H1 (cell line): ENCODE measurements at regions not wholly inside any gene's neighbourhood (a gene's known extent, or its start where the extent isn't known, plus 50 kb on each side); places are given as distances from the start of the nearest gene placed in this dataset.

Source experiments
- CTCF ChIA-PET: fragments of 300-600 bp; sonication (Branson Sonifier 250); formaldehyde crosslinking; loops from one replicate; lab custom pipeline; 2021; ENCODE audit not compliant: partially characterized antibody; lab: Charles Lee
- POLR2A ChIA-PET: fragments of 300-600 bp; sonication (Branson Sonifier 250); formaldehyde crosslinking; loops from one replicate; lab custom pipeline; 2021; ENCODE audit warnings: inconsistent platforms; ENCODE audit not compliant: partially characterized antibody; lab: Charles Lee
- DNase-seq, 2 experiments: peaks; one replicate each; pipeline versions ENCODE4 v3.0.0 to v3.0.0-alpha.2; 2010 to 2022; ENCODE audit warnings: low spot score in 2 of 2, low read depth in 1 of 2, mixed read lengths in 1 of 2
- FAIRE-seq: peaks from 2 replicates; lab custom pipeline; 2011; peaks lifted over from hg19 to GRCh38; lab: Jason Lieb, UNC
- H2AFZ ChIP-seq: 2 replicates; pipeline ENCODE4 v1.8.1; 2012; ENCODE audit warnings: low read length, inconsistent platforms
- H2AK5ac ChIP-seq: 2 replicates; pipeline ENCODE4 v1.6.1; 2013; ENCODE audit warnings: low read depth, low read length
- H2BK120ac ChIP-seq: replicated peaks from 2 replicates; pipeline ENCODE3; 2013; ENCODE audit warnings: low read depth, low read length, inconsistent platforms
- H2BK12ac ChIP-seq: 2 replicates; pipeline ENCODE4 v1.6.1; 2013; ENCODE audit warnings: low read depth, low read length
- H2BK15ac ChIP-seq: 2 replicates; pipeline ENCODE4 v1.6.1; 2013; ENCODE audit warnings: low read length
- H2BK20ac ChIP-seq: 2 replicates; pipeline ENCODE4 v1.6.1; 2013; ENCODE audit warnings: low read length
- H2BK5ac ChIP-seq: 2 replicates; pipeline ENCODE4 v1.6.1; 2013; ENCODE audit warnings: low read depth, low read length
- H3K14ac ChIP-seq: 2 replicates; pipeline ENCODE4 v1.6.1; 2013; ENCODE audit warnings: inconsistent platforms; ENCODE audit not compliant: insufficient read length
- H3K18ac ChIP-seq: 2 replicates; pipeline ENCODE4 v1.6.1; 2013; ENCODE audit warnings: low read length; ENCODE audit errors: extremely low read depth
- H3K23ac ChIP-seq: 2 replicates; pipeline ENCODE4 v1.6.1; 2013; ENCODE audit warnings: inconsistent platforms; ENCODE audit not compliant: insufficient read length
- H3K23me2 ChIP-seq: 2 replicates; pipeline ENCODE4 v1.6.1; 2013; ENCODE audit warnings: low read depth, low read length
- H3K27ac ChIP-seq: 2 replicates; pipeline ENCODE4 v1.6.1; 2011; ENCODE audit warnings: low read depth, low read length, inconsistent platforms
- H3K27me3 ChIP-seq, 4 experiments: replicated peaks in 1 of 4; 1 replicate in 1 of 4; 2 replicates in 3 of 4; pipeline versions ENCODE4 v1.6.1 to v1.8.1; 2011 to 2013; ENCODE audit warnings: low read length in 3 of 4, mild to moderate bottlenecking in 3 of 4, inconsistent platforms in 2 of 4, mixed read lengths in 2 of 4, moderate library complexity in 1 of 4; ENCODE audit not compliant: control insufficient read depth in 3 of 4, insufficient read depth in 3 of 4; ENCODE audit errors: extremely low read depth in 1 of 4
- H3K36me3 ChIP-seq, 4 experiments: 2 replicates each; pipeline versions ENCODE4 v1.6.1 to v1.8.1; 2011 to 2013; ENCODE audit warnings: mild to moderate bottlenecking in 4 of 4, low read length in 3 of 4, moderate library complexity in 2 of 4, control low read depth in 1 of 4, inconsistent platforms in 1 of 4; ENCODE audit not compliant: insufficient read depth in 4 of 4, control insufficient read depth in 2 of 4
- H3K4ac ChIP-seq: replicated peaks from 2 replicates; pipeline ENCODE3; 2013; ENCODE audit warnings: low read length, low read depth, mixed read lengths, inconsistent platforms; ENCODE audit not compliant: insufficient read length
- H3K4me1 ChIP-seq, 4 experiments: replicated peaks in 1 of 4; 1 replicate in 1 of 4; 2 replicates in 3 of 4; pipeline versions ENCODE4 v1.6.1 to v1.8.1; 2011 to 2013; ENCODE audit warnings: low read length in 3 of 4, inconsistent platforms in 2 of 4, mixed read lengths in 1 of 4; ENCODE audit not compliant: insufficient read depth in 4 of 4, control insufficient read depth in 3 of 4
- H3K4me2 ChIP-seq, 2 experiments: 2 replicates each; pipeline versions ENCODE4 v1.6.1 to v1.8.1; 2011 to 2013; ENCODE audit warnings: low read depth in 2 of 2, low read length in 2 of 2, control low read depth in 1 of 2, inconsistent platforms in 1 of 2, mild to moderate bottlenecking in 1 of 2; ENCODE audit not compliant: insufficient read depth in 1 of 2
- H3K4me3 ChIP-seq, 4 experiments: fragments of 200-600, 300-600 bp in 1 of 4; sonication (generic), shearing (Covaris generic), sonication (Bioruptor Twin) in 1 of 4; 2 replicates each; pipeline versions ENCODE4 v1.5.1 to v1.8.1; 2011 to 2016; ENCODE audit warnings: low read length in 4 of 4, low read depth in 3 of 4, control low read depth in 2 of 4, inconsistent platforms in 2 of 4, mild to moderate bottlenecking in 2 of 4, mixed read lengths in 1 of 4, moderate library complexity in 1 of 4; ENCODE audit not compliant: insufficient read depth in 2 of 4; ENCODE audit errors: extremely low read depth in 1 of 4
- H3K56ac ChIP-seq: replicated peaks from 2 replicates; pipeline ENCODE3; 2013; ENCODE audit warnings: low read depth, mild to moderate bottlenecking, mixed read lengths, low read length, inconsistent platforms; ENCODE audit not compliant: insufficient read length
- H3K79me1 ChIP-seq: 2 replicates; pipeline ENCODE4 v1.6.1; 2013; ENCODE audit warnings: low read depth, low read length, control low read depth
- H3K79me2 ChIP-seq, 2 experiments: 2 replicates each; pipeline versions ENCODE4 v1.6.1 to v1.8.1; 2012 to 2013; ENCODE audit warnings: low read length in 2 of 2, mild to moderate bottlenecking in 2 of 2, inconsistent platforms in 1 of 2; ENCODE audit not compliant: insufficient read depth in 2 of 2, control insufficient read depth in 1 of 2
- H3K9ac ChIP-seq, 4 experiments: replicated peaks in 1 of 4; 1 replicate in 1 of 4; 2 replicates in 3 of 4; pipeline versions ENCODE4 v1.6.1 to v1.8.1; 2011 to 2013; ENCODE audit warnings: low read depth in 3 of 4, low read length in 3 of 4, control low read depth in 2 of 4, mild to moderate bottlenecking in 2 of 4, moderate library complexity in 2 of 4, inconsistent platforms in 1 of 4; ENCODE audit errors: extremely low read depth in 1 of 4
- H3K9me3 ChIP-seq, 2 experiments: 2 replicates each; pipeline versions ENCODE4 v1.6.1 to v1.8.1; 2012 to 2013; ENCODE audit warnings: mild to moderate bottlenecking in 2 of 2, moderate library complexity in 2 of 2, control low read depth in 1 of 2, inconsistent platforms in 1 of 2, low read depth in 1 of 2, low read length in 1 of 2, mixed read lengths in 1 of 2; ENCODE audit not compliant: insufficient read depth in 2 of 2
- H4K20me1 ChIP-seq, 2 experiments: replicated peaks in 1 of 2; 2 replicates each; pipeline versions ENCODE3 to v1.8.1; 2011 to 2013; ENCODE audit warnings: inconsistent platforms in 2 of 2, low read length in 2 of 2, mild to moderate bottlenecking in 1 of 2; ENCODE audit not compliant: insufficient read depth in 2 of 2, control insufficient read depth in 1 of 2
- H4K5ac ChIP-seq: 2 replicates; pipeline ENCODE4 v1.6.1; 2013; ENCODE audit warnings: low read length, low read depth, mixed read lengths, inconsistent platforms; ENCODE audit not compliant: insufficient read length
- H4K8ac ChIP-seq: 2 replicates; pipeline ENCODE4 v1.8.0; 2013; ENCODE audit warnings: mild to moderate bottlenecking, moderate library complexity, low read length, inconsistent platforms; ENCODE audit not compliant: insufficient read depth; ENCODE audit errors: extremely low read depth
- H4K91ac ChIP-seq: replicated peaks from 2 replicates; pipeline ENCODE3; 2013; ENCODE audit warnings: low read length, mixed read lengths, inconsistent platforms; ENCODE audit not compliant: insufficient read length
- CEBPB ChIP-seq: IDR thresholded peaks from 2 replicates; pipeline ENCODE4 v1.6.1; 2012; ENCODE audit warnings: low read depth, low read length
- CTBP2 ChIP-seq: IDR thresholded peaks from 2 replicates; pipeline ENCODE4 v1.7.0; 2011; ENCODE audit warnings: borderline replicate concordance, mild to moderate bottlenecking, moderate library complexity, mixed read lengths, low read length; ENCODE audit not compliant: insufficient read depth, insufficient read length
- EP300 ChIP-seq, 2 experiments: IDR thresholded peaks; 1 replicate in 1 of 2; 2 replicates in 1 of 2; pipeline ENCODE4 v1.6.1; 2011 to 2012; ENCODE audit warnings: low read depth in 2 of 2, low read length in 2 of 2, mild to moderate bottlenecking in 2 of 2, borderline replicate concordance in 1 of 2, inconsistent platforms in 1 of 2, moderate library complexity in 1 of 2
- FOSL1 ChIP-seq: IDR thresholded peaks from 2 replicates; pipeline ENCODE4 v1.6.1; 2011; ENCODE audit warnings: mild to moderate bottlenecking, low read depth, low read length, moderate library complexity; ENCODE audit not compliant: insufficient read depth
- HDAC6 ChIP-seq: IDR thresholded peaks from one replicate; pipeline ENCODE4 v1.7.1; 2012; ENCODE audit warnings: low read depth, mild to moderate bottlenecking, inconsistent platforms, low read length, moderate library complexity
- JUND ChIP-seq: IDR thresholded peaks from 2 replicates; pipeline ENCODE4 v1.6.1; 2011; ENCODE audit warnings: mild to moderate bottlenecking, improper control_type of control experiment, low read length
- MAX ChIP-seq: IDR thresholded peaks from 2 replicates; pipeline ENCODE4 v1.6.1; 2012; ENCODE audit warnings: inconsistent platforms
- NANOG ChIP-seq: IDR thresholded peaks from 2 replicates; pipeline ENCODE4 v1.6.1; 2011; ENCODE audit warnings: low read length, low read depth, mild to moderate bottlenecking, inconsistent platforms; ENCODE audit not compliant: insufficient read depth, poor library complexity, severe bottlenecking
- POLR2AphosphoS5 ChIP-seq: IDR thresholded peaks from 2 replicates; pipeline ENCODE4 v1.6.1; 2011; ENCODE audit warnings: low read depth, low read length
- RFX5 ChIP-seq: IDR thresholded peaks from 2 replicates; pipeline ENCODE4 v1.6.1; 2011; ENCODE audit warnings: low read depth, low read length, improper control_type of control experiment, borderline replicate concordance
- RNF2 ChIP-seq: fragments of 200-900, 300-1000 bp; sonication (generic); IDR thresholded peaks from 2 replicates; pipeline ENCODE4 v1.7.1; 2016; ENCODE audit warnings: borderline replicate concordance, low read depth, mild to moderate bottlenecking, antibody characterized with exemption, low read length; ENCODE audit not compliant: poor library complexity, severe bottlenecking; ENCODE audit errors: missing control alignments
- SIN3A ChIP-seq, 2 experiments: IDR thresholded peaks in 1 of 2; conservative IDR thresholded peaks in 1 of 2; 2 replicates each; pipeline ENCODE4 v1.6.1; 2011 to 2012; ENCODE audit warnings: low read length in 2 of 2, improper control_type of control experiment in 1 of 2, low read depth in 1 of 2, mild to moderate bottlenecking in 1 of 2
- SIRT6 ChIP-seq: IDR thresholded peaks from one replicate; pipeline ENCODE4 v1.7.1; 2012; ENCODE audit warnings: low read length, inconsistent platforms
- TAF7 ChIP-seq: optimal IDR thresholded peaks from 2 replicates; pipeline ENCODE3; 2011; ENCODE audit warnings: low read depth, mild to moderate bottlenecking, inconsistent platforms, low read length, moderate library complexity, borderline replicate concordance
- WGBS, 2 experiments: shearing (Covaris generic) in 1 of 2; methylation state at CpG; one replicate each; pipeline versions ENCODE4 v1.1.6 to v1.1.7; 2013 to 2015; ENCODE audit warnings: low lambda C conversion rate in 2 of 2, mixed read lengths in 2 of 2, inconsistent platforms in 1 of 2, low coverage in 1 of 2, missing lambda C conversion rate in 1 of 2; ENCODE audit not compliant: insufficient replicate concordance in 2 of 2, insufficient coverage in 1 of 2, insufficient read length in 1 of 2; ENCODE audit errors: extremely low coverage in 1 of 2, missing lambda C conversion rate in 1 of 2; 5-methylcytosine and 5-hydroxymethylcytosine counted together

GRCh38 chr3:191804935-191805334 is 344.0 kb downstream of the PYDC2 start:
- Histone ChIP-seq H3K4me3 (no peak overlapping the region), H3K4me1 (no peaks in the 10 kb centered on the region), H3K9me3 (peaks cover 0 to 2% of the 10 kb centered on the region in 2 experiments; a peak in 1 of 4 replicates)
- TF ChIP-seq CTBP2 (no peak), JUND (no peak), CEBPB (no peak), SIN3A (conservative IDR thresholded peaks at IDR 0.05 in 1 of 2, IDR thresholded peaks at IDR 0.05 in 1 of 2; ENCODE audit: low read depth in 1 of 2, low read length in 2 of 2) (no peak), POLR2AphosphoS5 (no peak), RFX5 (no peak), RNF2 (no peak), EP300 (IDR thresholded peaks at IDR 0.05; ENCODE audit: borderline replicate concordance in 1 of 2, low read depth in 2 of 2, low read length in 2 of 2) (no peak), FOSL1 (no peak), HDAC6 (no peak), NANOG (no peak), MAX (no peak), SIRT6 (no peak), TAF7 (no peak)

More at GRCh38 chr3:191804935-191805334, 344.0 kb downstream of the PYDC2 start:
- Histone ChIP-seq H3K9ac (no peak overlapping the region), H3K14ac (no peak overlapping the region), H2BK20ac (no peak overlapping the region), H4K91ac (peak overlapping the region; percentile 49), H3K4me2 (no peak overlapping the region), H3K56ac (no peak overlapping the region), H4K8ac (0 out of 2 replicates have a peak overlapping the region, but pooled peaks have one; percentile 18), H2AFZ (no peak overlapping the region), H3K27me3 (no peaks in the 10 kb centered on the region), H4K20me1 (no peaks in the 10 kb centered on the region), H2BK12ac (no peak overlapping the region), H3K23ac (no peak overlapping the region), H2BK15ac (no peak overlapping the region), H3K23me2 (no peaks in the 10 kb centered on the region), H2BK5ac (no peak overlapping the region), H2AK5ac (no peak overlapping the region), H3K79me2 (no peaks in the 10 kb centered on the region), H3K18ac (no peak overlapping the region), H4K5ac (no peak overlapping the region), H3K79me1 (no peaks in the 10 kb centered on the region), H2BK120ac (no peak overlapping the region), H3K4ac (no peak overlapping the region), H3K36me3 (no peaks in the 10 kb centered on the region), H3K27ac (no peak overlapping the region)
- no peak for DNase-seq
- POLR2A ChIA-PET = no interaction called here
- no peak for FAIRE-seq
- 75% methylated on average over 1 of the region's 1 CpG; no CpG with 5 or more reads in 1 of the 2 experiments for WGBS, 2 experiments
- CTCF ChIA-PET = no interaction called here
